GM23338 (cell line): ENCODE measurements at regions not wholly inside any gene's neighbourhood (a gene's known extent, or its start where the extent isn't known, plus 50 kb on each side); places are given as distances from the start of the nearest gene placed in this dataset.

Source experiments
- ATAC-seq: fragments of 200-7000 bp; cut with Tn5 transposase; 3 replicates; pipeline ENCODE4 v1.9.1; 2020
- DNase-seq: peaks from one replicate; pipeline ENCODE4 v3.0.0-alpha.2; 2015; ENCODE audit warnings: low spot score
- H2AFZ ChIP-seq: fragments of 200-600 bp; sonication (generic); 2 replicates; pipeline ENCODE4 v1.8.0; 2016; ENCODE audit warnings: antibody characterized with exemption, mild to moderate bottlenecking, moderate library complexity
- H3F3A ChIP-seq: fragments of 200-600 bp; sonication (generic); replicated peaks from 2 replicates; pipeline ENCODE4 v1.8.0; 2017; ENCODE audit warnings: antibody characterized with exemption, mixed run types, low read depth
- H3K27ac ChIP-seq: fragments of 200-600 bp; sonication (generic); 2 replicates; pipeline ENCODE4 v1.6.1; 2016; ENCODE audit warnings: low read depth
- H3K27me3 ChIP-seq: fragments of 200-600 bp; sonication (generic); 2 replicates; pipeline ENCODE4 v1.8.0; 2016; ENCODE audit warnings: mild to moderate bottlenecking, mixed run types, moderate library complexity; ENCODE audit not compliant: insufficient read depth
- H3K36me3 ChIP-seq: fragments of 200-600 bp; sonication (generic); 2 replicates; pipeline ENCODE4 v1.8.0; 2016; ENCODE audit warnings: mild to moderate bottlenecking; ENCODE audit not compliant: insufficient read depth
- H3K4me1 ChIP-seq: fragments of 200-600 bp; sonication (generic); 2 replicates; pipeline ENCODE4 v1.8.0; 2016; ENCODE audit warnings: mild to moderate bottlenecking, moderate library complexity; ENCODE audit not compliant: insufficient read depth
- H3K4me2 ChIP-seq: fragments of 200-600 bp; sonication (generic); 2 replicates; pipeline ENCODE4 v1.7.1; 2017; ENCODE audit warnings: mixed run types
- H3K4me3 ChIP-seq: fragments of 200-600 bp; sonication (generic); 2 replicates; pipeline ENCODE4 v1.6.1; 2016; ENCODE audit warnings: mixed run types
- H3K79me2 ChIP-seq: fragments of 200-600 bp; sonication (generic); replicated peaks from 2 replicates; pipeline ENCODE4 v1.8.0; 2017; ENCODE audit warnings: mild to moderate bottlenecking; ENCODE audit not compliant: insufficient read depth
- H3K9me2 ChIP-seq: fragments of 200-600 bp; sonication (generic); 2 replicates; pipeline ENCODE4 v1.8.0; 2017; ENCODE audit not compliant: insufficient read depth
- H4K20me1 ChIP-seq: fragments of 200-600 bp; sonication (generic); replicated peaks from 2 replicates; pipeline ENCODE4 v1.8.0; 2017; ENCODE audit warnings: mild to moderate bottlenecking; ENCODE audit not compliant: insufficient read depth
- H3K27ac Mint-ChIP-seq: 2 replicates; pipeline ENCODE4 v1.8.0; 2020; ENCODE audit warnings: inconsistent platforms, mild to moderate bottlenecking, moderate library complexity, mixed read lengths
- H3K27me3 Mint-ChIP-seq: 3 replicates; pipeline ENCODE4 v1.8.0; 2022; ENCODE audit warnings: low read depth, mild to moderate bottlenecking, moderate library complexity, mixed read lengths, inconsistent platforms; ENCODE audit not compliant: insufficient read depth, poor library complexity
- H3K36me3 Mint-ChIP-seq: 3 replicates; pipeline ENCODE4 v1.8.0; 2021; ENCODE audit warnings: low read depth, mild to moderate bottlenecking, inconsistent platforms, moderate library complexity, mixed read lengths
- H3K4me1 Mint-ChIP-seq: 3 replicates; pipeline ENCODE4 v1.8.0; 2020; ENCODE audit warnings: mild to moderate bottlenecking, inconsistent platforms, mixed read lengths
- H3K4me3 Mint-ChIP-seq: 3 replicates; pipeline ENCODE4 v1.8.0; 2021; ENCODE audit warnings: moderate library complexity, mild to moderate bottlenecking, inconsistent platforms, mixed read lengths
- H3K9me3 Mint-ChIP-seq: 3 replicates; pipeline ENCODE4 v1.8.0; 2020; ENCODE audit warnings: moderate library complexity, mild to moderate bottlenecking, inconsistent platforms, mixed read lengths
- CREB1 ChIP-seq: fragments of 250-450 bp; sonication (Bioruptor Pico); IDR thresholded peaks from 2 replicates; pipeline ENCODE4 v1.5.0; 2020; ENCODE audit warnings: low read depth, mild to moderate bottlenecking, moderate library complexity
- EZH2 ChIP-seq: fragments of 200-600 bp; sonication (generic); IDR thresholded peaks from one replicate; pipeline ENCODE4 v1.8.0; 2017; ENCODE audit warnings: antibody characterized with exemption, mild to moderate bottlenecking, low read depth; ENCODE audit not compliant: unreplicated experiment
- EZH2phosphoT487 ChIP-seq: fragments of 200-600 bp; sonication (generic); IDR thresholded peaks from one replicate; pipeline ENCODE4 v1.8.1; 2018; ENCODE audit warnings: antibody characterized with exemption; ENCODE audit not compliant: unreplicated experiment
- JUNB ChIP-seq: IDR thresholded peaks from one replicate; pipeline ENCODE4 v1.6.1; 2016; ENCODE audit warnings: antibody characterized with exemption; ENCODE audit not compliant: unreplicated experiment
- NANOG ChIP-seq: IDR thresholded peaks from 2 replicates; pipeline ENCODE4 v1.6.1; 2016; ENCODE audit warnings: antibody characterized with exemption, borderline replicate concordance
- POLR2AphosphoS5 ChIP-seq: IDR thresholded peaks from 2 replicates; pipeline ENCODE4 v1.6.1; 2016; ENCODE audit warnings: antibody characterized with exemption, low read depth
- STAT1 ChIP-seq: IDR thresholded peaks from one replicate; pipeline ENCODE4 v1.6.1; 2016; ENCODE audit warnings: antibody characterized with exemption; ENCODE audit not compliant: unreplicated experiment
- ZNF114 ChIP-seq: fragments of 250-450 bp; sonication (Bioruptor Pico); IDR thresholded peaks from 2 replicates; pipeline ENCODE4 v1.5.0; 2020; ENCODE audit warnings: mild to moderate bottlenecking, moderate library complexity
- ZNF331 ChIP-seq: fragments of 250-450 bp; sonication (Bioruptor Pico); IDR thresholded peaks from 2 replicates; pipeline ENCODE4 v1.5.0; 2020; ENCODE audit warnings: low read depth, mild to moderate bottlenecking, moderate library complexity
- ZNF462 ChIP-seq: fragments of 250-450 bp; sonication (Bioruptor Pico); IDR thresholded peaks from 2 replicates; pipeline ENCODE4 v1.5.0; 2020; ENCODE audit warnings: mild to moderate bottlenecking, moderate library complexity
- TF ChIP-seq, protein P1 (sequence below): IDR thresholded peaks from 2 replicates; pipeline ENCODE4 v1.6.1; 2016; ENCODE audit warnings: antibody characterized with exemption
- TF ChIP-seq, protein P2 (sequence below): IDR thresholded peaks from one replicate; pipeline ENCODE4 v1.6.1; 2018; ENCODE audit warnings: antibody characterized with exemption; ENCODE audit not compliant: unreplicated experiment

GRCh38 chr2:128903637-128904036, 585.0 kb upstream of the HS6ST1 start:
- Histone ChIP-seq H3K4me3 (no peak overlapping the region), H4K20me1 (no peaks in the 10 kb centered on the region), H3K79me2 (no peaks in the 10 kb centered on the region), H3K27me3 (no peaks in the 10 kb centered on the region), H3K4me1 (no peaks in the 10 kb centered on the region), H3F3A (no peaks in the 10 kb centered on the region), H3K9me2 (no peaks in the 10 kb centered on the region), H3K36me3 (no peaks in the 10 kb centered on the region; the same call in 1 of the 2 replicates), H2AFZ (no peak overlapping the region), H3K4me2 (no peak overlapping the region), H3K27ac (no peak overlapping the region)
- ATAC-seq (no peak), DNase-seq (no peak)
- Mint-ChIP-seq H3K27me3 (peaks cover 8% of the 10 kb centered on the region), H3K9me3 (peaks cover 24% of the 10 kb centered on the region; the same call in 2 of the 3 replicates), H3K4me3 (no peak overlapping the region), H3K4me1 (no peaks in the 10 kb centered on the region; the same call in 2 of the 3 replicates), H3K36me3 (peaks cover 3% of the 10 kb centered on the region; the same call in 2 of the 3 replicates), H3K27ac (no peak overlapping the region)
- TF ChIP-seq CREB1 (CRISPR knock-in tag) (no peak), STAT1 (no peak), EZH2phosphoT487 (no peak)

DNA sequence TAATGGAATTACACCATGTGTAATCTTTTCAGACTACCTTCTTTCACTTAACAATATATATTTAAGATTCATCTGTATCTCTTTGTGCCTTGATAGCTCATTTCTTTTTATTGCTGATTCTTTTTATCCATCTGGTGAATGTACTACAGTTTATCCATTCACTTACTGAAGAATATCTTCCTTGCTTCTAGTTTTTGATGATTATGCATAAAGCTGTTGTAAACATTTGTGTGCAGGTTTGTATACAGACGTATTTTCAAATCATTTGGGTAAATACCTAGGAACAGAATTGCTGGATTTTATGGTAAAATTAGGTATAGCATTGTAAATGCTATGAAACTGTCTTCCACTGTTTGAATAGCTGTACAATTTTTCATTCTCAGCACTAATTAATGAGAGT, 592.6 kb upstream of the HS6ST1 start:
- Histone ChIP-seq H3F3A (no peaks in the 10 kb centered on the region), H3K4me3 (no peak overlapping the region), H3K4me1 (no peaks in the 10 kb centered on the region), H3K27ac (no peak overlapping the region), H4K20me1 (no peaks in the 10 kb centered on the region), H3K79me2 (no peaks in the 10 kb centered on the region), H3K4me2 (no peak overlapping the region), H2AFZ (no peak overlapping the region), H3K36me3 (no peaks in the 10 kb centered on the region; the same call in 1 of the 2 replicates), H3K27me3 (no peaks in the 10 kb centered on the region), H3K9me2 (no peaks in the 10 kb centered on the region)
- H3K4me1 Mint-ChIP-seq: no peaks in the 10 kb centered on the region
- peaks cover 5% of the 10 kb centered on the region; the same call in 2 of the 3 replicates for H3K9me3 Mint-ChIP-seq
- no peak overlapping the region for H3K27ac Mint-ChIP-seq
- no peaks in the 10 kb centered on the region for H3K27me3 Mint-ChIP-seq
- no peaks in the 10 kb centered on the region; the same call in 2 of the 3 replicates for H3K36me3 Mint-ChIP-seq
- ATAC-seq (no peak), DNase-seq (no peak)
- no peak overlapping the region for H3K4me3 Mint-ChIP-seq
- TF ChIP-seq JUNB (no peak), ZNF114 (no peak), EZH2 (no peak), EZH2phosphoT487 (no peak), STAT1 (no peak), ZNF331 (CRISPR knock-in tag) (no peak), CREB1 (CRISPR knock-in tag) (no peak), NANOG (no peak), ZNF462 (CRISPR knock-in tag) (no peak), POLR2AphosphoS5 (no peak)
- TF ChIP-seq, protein P1, sequence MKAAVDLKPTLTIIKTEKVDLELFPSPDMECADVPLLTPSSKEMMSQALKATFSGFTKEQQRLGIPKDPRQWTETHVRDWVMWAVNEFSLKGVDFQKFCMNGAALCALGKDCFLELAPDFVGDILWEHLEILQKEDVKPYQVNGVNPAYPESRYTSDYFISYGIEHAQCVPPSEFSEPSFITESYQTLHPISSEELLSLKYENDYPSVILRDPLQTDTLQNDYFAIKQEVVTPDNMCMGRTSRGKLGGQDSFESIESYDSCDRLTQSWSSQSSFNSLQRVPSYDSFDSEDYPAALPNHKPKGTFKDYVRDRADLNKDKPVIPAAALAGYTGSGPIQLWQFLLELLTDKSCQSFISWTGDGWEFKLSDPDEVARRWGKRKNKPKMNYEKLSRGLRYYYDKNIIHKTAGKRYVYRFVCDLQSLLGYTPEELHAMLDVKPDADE: no peak
- TF ChIP-seq, protein P2, sequence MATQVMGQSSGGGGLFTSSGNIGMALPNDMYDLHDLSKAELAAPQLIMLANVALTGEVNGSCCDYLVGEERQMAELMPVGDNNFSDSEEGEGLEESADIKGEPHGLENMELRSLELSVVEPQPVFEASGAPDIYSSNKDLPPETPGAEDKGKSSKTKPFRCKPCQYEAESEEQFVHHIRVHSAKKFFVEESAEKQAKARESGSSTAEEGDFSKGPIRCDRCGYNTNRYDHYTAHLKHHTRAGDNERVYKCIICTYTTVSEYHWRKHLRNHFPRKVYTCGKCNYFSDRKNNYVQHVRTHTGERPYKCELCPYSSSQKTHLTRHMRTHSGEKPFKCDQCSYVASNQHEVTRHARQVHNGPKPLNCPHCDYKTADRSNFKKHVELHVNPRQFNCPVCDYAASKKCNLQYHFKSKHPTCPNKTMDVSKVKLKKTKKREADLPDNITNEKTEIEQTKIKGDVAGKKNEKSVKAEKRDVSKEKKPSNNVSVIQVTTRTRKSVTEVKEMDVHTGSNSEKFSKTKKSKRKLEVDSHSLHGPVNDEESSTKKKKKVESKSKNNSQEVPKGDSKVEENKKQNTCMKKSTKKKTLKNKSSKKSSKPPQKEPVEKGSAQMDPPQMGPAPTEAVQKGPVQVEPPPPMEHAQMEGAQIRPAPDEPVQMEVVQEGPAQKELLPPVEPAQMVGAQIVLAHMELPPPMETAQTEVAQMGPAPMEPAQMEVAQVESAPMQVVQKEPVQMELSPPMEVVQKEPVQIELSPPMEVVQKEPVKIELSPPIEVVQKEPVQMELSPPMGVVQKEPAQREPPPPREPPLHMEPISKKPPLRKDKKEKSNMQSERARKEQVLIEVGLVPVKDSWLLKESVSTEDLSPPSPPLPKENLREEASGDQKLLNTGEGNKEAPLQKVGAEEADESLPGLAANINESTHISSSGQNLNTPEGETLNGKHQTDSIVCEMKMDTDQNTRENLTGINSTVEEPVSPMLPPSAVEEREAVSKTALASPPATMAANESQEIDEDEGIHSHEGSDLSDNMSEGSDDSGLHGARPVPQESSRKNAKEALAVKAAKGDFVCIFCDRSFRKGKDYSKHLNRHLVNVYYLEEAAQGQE: no peak
